ENCODE measurements at regions not wholly inside any gene's neighbourhood (a gene's known extent, or its start where the extent isn't known, plus 50 kb on each side); places are given as distances from the start of the nearest gene placed in this dataset.

DNA sequence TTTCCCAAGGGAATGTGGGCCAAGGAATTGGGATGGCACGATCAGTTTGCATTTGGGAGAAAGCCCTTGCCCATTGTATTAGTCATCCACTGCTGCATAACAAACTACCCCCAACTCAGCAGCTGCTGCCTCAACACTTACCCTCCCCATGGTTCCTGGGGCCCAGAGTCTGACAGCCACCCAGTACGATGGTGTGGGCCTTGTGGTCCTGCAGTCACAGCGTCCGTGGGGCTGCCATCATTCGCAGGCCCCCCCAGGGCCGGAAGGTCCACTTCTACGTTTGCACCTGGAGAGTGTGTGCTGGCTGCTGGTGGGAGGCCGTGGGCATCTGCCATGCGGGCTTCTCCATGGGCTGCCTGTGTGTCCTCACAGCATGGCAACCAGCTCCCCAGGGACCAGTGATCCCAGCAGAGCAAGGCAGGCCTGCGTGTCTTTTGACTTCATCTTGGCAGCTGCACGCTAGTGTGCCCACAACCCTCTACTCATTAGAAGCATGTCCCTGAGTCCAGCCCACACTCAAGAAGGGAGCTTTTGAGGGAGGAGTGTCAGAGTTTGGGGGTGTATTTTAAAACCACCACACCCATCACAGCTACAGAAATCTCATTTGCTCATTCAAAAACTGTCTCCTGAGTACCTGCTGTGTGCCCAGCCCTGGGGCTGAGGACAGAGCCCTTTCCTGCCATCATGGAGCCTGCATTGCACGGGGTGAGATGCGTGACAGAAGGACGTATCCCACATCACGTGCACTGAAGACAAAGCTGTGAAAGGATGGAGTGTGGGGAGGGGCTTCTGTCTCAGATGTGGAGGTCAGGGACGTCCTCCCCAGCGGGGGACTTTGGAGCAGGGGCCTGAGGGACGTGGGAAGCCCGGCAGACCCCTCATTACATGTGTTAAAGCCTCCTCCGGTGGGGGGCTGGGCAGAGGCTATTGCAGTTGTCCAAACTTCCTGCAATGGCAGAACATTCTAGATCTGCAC is 185.0 kb upstream of the ZNF469 start:
- TF ChIP-seq, protein P1, sequence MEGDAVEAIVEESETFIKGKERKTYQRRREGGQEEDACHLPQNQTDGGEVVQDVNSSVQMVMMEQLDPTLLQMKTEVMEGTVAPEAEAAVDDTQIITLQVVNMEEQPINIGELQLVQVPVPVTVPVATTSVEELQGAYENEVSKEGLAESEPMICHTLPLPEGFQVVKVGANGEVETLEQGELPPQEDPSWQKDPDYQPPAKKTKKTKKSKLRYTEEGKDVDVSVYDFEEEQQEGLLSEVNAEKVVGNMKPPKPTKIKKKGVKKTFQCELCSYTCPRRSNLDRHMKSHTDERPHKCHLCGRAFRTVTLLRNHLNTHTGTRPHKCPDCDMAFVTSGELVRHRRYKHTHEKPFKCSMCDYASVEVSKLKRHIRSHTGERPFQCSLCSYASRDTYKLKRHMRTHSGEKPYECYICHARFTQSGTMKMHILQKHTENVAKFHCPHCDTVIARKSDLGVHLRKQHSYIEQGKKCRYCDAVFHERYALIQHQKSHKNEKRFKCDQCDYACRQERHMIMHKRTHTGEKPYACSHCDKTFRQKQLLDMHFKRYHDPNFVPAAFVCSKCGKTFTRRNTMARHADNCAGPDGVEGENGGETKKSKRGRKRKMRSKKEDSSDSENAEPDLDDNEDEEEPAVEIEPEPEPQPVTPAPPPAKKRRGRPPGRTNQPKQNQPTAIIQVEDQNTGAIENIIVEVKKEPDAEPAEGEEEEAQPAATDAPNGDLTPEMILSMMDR (IDR thresholded peaks at IDR 0.05): no peak
- TF ChIP-seq POLR2A (IDR thresholded peaks at IDR 0.05): no peak

All from adrenal gland (tissue), 5 donors.